ENCODE measurements at regions not wholly inside any gene's neighbourhood (a gene's known extent, or its start where the extent isn't known, plus 50 kb on each side); places are given as distances from the start of the nearest gene placed in this dataset.
"Not testable (repeated sequence)": the region's sequence is repeated elsewhere in the genome, so short reads cannot be mapped to it uniquely, and the experiment has no call there.

GRCh38 chr6:76631622-76632021 lies 559.2 kb upstream of the IMPG1 start:
- DNase-seq, result no peak

- DNase-seq, result no peak
Observed at GRCh38 chr6:76615395-76615794, 542.9 kb upstream of the IMPG1 start.

- no peak for DNase-seq
Observed at GRCh38 chr6:76612954-76613353, 540.5 kb upstream of the IMPG1 start.

- DNase-seq, result no peak
Observed at GRCh38 chr6:76609160-76609559, 536.7 kb upstream of the IMPG1 start.

GRCh38 chr6:76594109-76594508 lies 521.6 kb upstream of the IMPG1 start:
- DNase-seq, result no peak

GRCh38 chr6:76593668-76594067 lies 521.2 kb upstream of the IMPG1 start:
- no peak for DNase-seq

GRCh38 chr6:76592566-76592965 lies 520.1 kb upstream of the IMPG1 start:
- DNase-seq, result no peak

GRCh38 chr6:76587271-76587670 lies 514.8 kb upstream of the IMPG1 start:
- DNase-seq, result no peak

- DNase-seq, result no peak
Observed at GRCh38 chr6:76584121-76584520, 511.7 kb upstream of the IMPG1 start.

GRCh38 chr6:76578746-76579145 lies 506.3 kb upstream of the IMPG1 start:
- DNase-seq, result no peak

- no peak for DNase-seq
Observed at GRCh38 chr6:76574746-76575145, 502.3 kb upstream of the IMPG1 start.

GRCh38 chr6:76565932-76566331 lies 493.5 kb upstream of the IMPG1 start:
- no peak for DNase-seq

- DNase-seq, result not testable (repeated sequence)
Observed at GRCh38 chr6:76562371-76562770, 489.9 kb upstream of the IMPG1 start.

- not testable (repeated sequence) for DNase-seq
Observed at GRCh38 chr6:76560851-76561755, 488.6 kb upstream of the IMPG1 start.

- no peak for DNase-seq
Observed at GRCh38 chr6:76553256-76553655, 480.8 kb upstream of the IMPG1 start.

- no peak for DNase-seq
Observed at GRCh38 chr6:76552268-76552667, 479.8 kb upstream of the IMPG1 start.

GRCh38 chr6:76533661-76534060 lies 461.2 kb upstream of the IMPG1 start:
- no peak for DNase-seq

- no peak for DNase-seq
Observed at GRCh38 chr6:76532647-76533046, 460.2 kb upstream of the IMPG1 start.

GRCh38 chr6:76518443-76518842 lies 446.0 kb upstream of the IMPG1 start:
- no peak for DNase-seq

GRCh38 chr6:76516924-76517323 lies 444.5 kb upstream of the IMPG1 start:
- no peak for DNase-seq

GRCh38 chr6:76510489-76510888 lies 438.0 kb upstream of the IMPG1 start:
- DNase-seq, result no peak

GRCh38 chr6:76509397-76509796 lies 436.9 kb upstream of the IMPG1 start:
- no peak for DNase-seq

GRCh38 chr6:76506808-76507207 lies 434.3 kb upstream of the IMPG1 start:
- DNase-seq, result no peak

GRCh38 chr6:76495909-76496308 lies 423.4 kb upstream of the IMPG1 start:
- no peak for DNase-seq

- not testable (repeated sequence) for DNase-seq
Observed at GRCh38 chr6:76491376-76491775, 418.9 kb upstream of the IMPG1 start.

All from NCI-H1105 (cell line).